Activated CD8-positive, alpha-beta T cell treated with anti-CD3 and anti-CD28 coated beads, Interleukin-2, amount 10 ng/mL, durations not matched to agents 7 days and 5 days (primary cell): ENCODE measurements at regions not wholly inside any gene's neighbourhood (a gene's known extent, or its start where the extent isn't known, plus 50 kb on each side); places are given as distances from the start of the nearest gene placed in this dataset.

Source experiments
- ATAC-seq: fragments of 150-1000 bp; cut with Tn5 transposase; one replicate; pipeline ENCODE4 v1.10.0; 2021; ENCODE audit warnings: moderate library complexity
- CTCF ChIA-PET: fragments of 350-600 bp; sonication (Branson Sonifier 250); formaldehyde crosslinking; loops from one replicate; lab custom pipeline; 2021; ENCODE audit warnings: antibody characterized with exemption; lab: Charles Lee
- POLR2A ChIA-PET: fragments of 350-600 bp; sonication (Branson Sonifier 250); formaldehyde crosslinking; loops from one replicate; lab custom pipeline; 2021; ENCODE audit warnings: antibody characterized with exemption; lab: Charles Lee
- DNase-seq: peaks from one replicate; pipeline ENCODE4 v3.0.0-alpha.2; 2020
- H3K27ac Mint-ChIP-seq: one replicate; pipeline ENCODE4 v1.8.0; 2021; ENCODE audit warnings: mild to moderate bottlenecking, mixed read lengths
- H3K27me3 Mint-ChIP-seq: one replicate; pipeline ENCODE4 v1.8.0; 2021; ENCODE audit warnings: low read depth, mixed read lengths
- H3K36me3 Mint-ChIP-seq: one replicate; pipeline ENCODE4 v1.8.0; 2021; ENCODE audit warnings: low read depth, mixed read lengths
- H3K4me1 Mint-ChIP-seq: one replicate; pipeline ENCODE4 v1.8.0; 2021; ENCODE audit warnings: low read depth, mixed read lengths
- H3K4me3 Mint-ChIP-seq: one replicate; pipeline ENCODE4 v1.8.0; 2021; ENCODE audit warnings: mild to moderate bottlenecking, mixed read lengths
- H3K9me3 Mint-ChIP-seq: one replicate; pipeline ENCODE4 v1.8.0; 2022; ENCODE audit warnings: mixed read lengths; ENCODE audit not compliant: insufficient read depth

DNA sequence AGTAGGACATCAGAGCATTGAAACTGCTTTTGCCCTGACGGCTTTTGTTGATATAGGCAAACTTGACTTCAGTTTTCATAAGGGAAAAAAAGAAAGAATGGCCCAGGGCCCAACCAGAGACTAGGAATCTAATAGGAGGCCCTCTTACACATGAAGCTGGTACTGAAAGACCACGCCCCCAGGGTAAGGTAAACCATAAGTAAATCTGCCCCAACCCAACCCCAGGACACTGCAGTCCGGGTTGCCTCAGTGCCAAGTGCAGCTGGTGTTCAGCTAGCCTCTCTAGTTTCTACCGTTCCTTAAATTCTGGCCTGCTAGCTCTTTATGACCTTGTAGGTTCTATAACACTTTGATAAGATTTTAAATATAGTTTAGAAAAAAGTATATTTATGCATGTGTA is 136.7 kb downstream of the AQP9 start:
- ATAC-seq, result no peak
- Mint-ChIP-seq H3K36me3 (peaks cover 9% of the 10 kb centered on the region), H3K9me3 (peaks cover 18% of the 10 kb centered on the region), H3K4me1 (peaks cover 5% of the 10 kb centered on the region), H3K27ac (no peak overlapping the region), H3K4me3 (no peak overlapping the region), H3K27me3 (peaks cover 17% of the 10 kb centered on the region)
- CTCF ChIA-PET, result interaction anchor here (1.1 kb wide), 1 partner anchor 47 kb away, joined by 3 read pairs; no protein-coding TSS in a partner anchor
- POLR2A ChIA-PET, result no interaction called here
- DNase-seq, result no peak

DNA sequence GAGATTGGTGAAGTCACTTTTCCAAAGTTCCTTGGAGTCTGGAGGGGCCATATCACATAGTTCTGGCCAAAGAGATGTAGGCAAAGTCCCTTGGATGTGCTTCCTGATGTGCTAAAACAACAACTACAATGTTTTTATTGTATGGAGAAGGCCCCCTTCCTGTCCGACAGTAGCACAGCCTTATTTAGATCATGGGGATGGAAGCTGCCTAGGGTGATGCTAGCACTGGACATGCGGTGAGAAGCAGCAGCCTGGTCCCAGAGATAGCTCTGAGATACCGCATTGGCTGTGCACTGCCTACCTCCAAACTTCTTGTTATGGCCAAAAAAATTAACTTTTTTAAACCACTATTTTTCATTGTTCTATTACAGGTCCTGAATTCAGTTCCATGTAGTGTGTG is 137.6 kb downstream of the AQP9 start:
- no peak for ATAC-seq
- ChIA-PET POLR2A (no interaction called here), CTCF (no interaction called here)
- peaks cover 6% of the 10 kb centered on the region for H3K36me3 Mint-ChIP-seq
- DNase-seq, result no peak
- peaks cover 14% of the 10 kb centered on the region for H3K9me3 Mint-ChIP-seq
- H3K4me3 Mint-ChIP-seq, result no peak overlapping the region
- H3K27ac Mint-ChIP-seq, result no peak overlapping the region
- peaks cover 22% of the 10 kb centered on the region for H3K27me3 Mint-ChIP-seq
- H3K4me1 Mint-ChIP-seq, result no peaks in the 10 kb centered on the region

DNA sequence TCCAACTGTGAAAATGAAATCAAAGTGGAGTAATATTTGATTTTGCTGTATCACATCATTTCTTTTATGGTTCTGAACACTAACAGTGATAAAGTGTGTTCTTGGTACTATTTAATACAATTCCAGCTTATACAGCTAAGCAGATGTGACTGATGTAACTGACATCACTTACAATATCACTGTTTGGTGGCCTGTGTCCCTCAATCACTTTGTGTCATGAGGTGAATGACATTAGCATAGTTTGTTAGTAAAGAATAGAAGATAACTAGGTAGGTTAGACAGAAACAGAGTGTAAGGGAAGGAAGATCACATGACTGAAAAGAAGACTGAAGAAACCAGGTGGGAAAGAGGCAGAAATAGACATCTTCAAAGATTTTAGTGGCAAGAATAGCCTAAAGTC is 138.7 kb downstream of the AQP9 start:
- POLR2A ChIA-PET, result no interaction called here
- DNase-seq (no peak), ATAC-seq (no peak)
- H3K36me3 Mint-ChIP-seq, result no peaks in the 10 kb centered on the region
- no peak overlapping the region for H3K27ac Mint-ChIP-seq
- CTCF ChIA-PET, result interaction anchor here (1.1 kb wide), 1 partner anchor 10 kb away, joined by 3 read pairs; no protein-coding TSS in a partner anchor
- peaks cover 25% of the 10 kb centered on the region for H3K27me3 Mint-ChIP-seq
- no peaks in the 10 kb centered on the region for H3K4me1 Mint-ChIP-seq
- H3K4me3 Mint-ChIP-seq, result no peak overlapping the region
- H3K9me3 Mint-ChIP-seq, result peaks cover 4% of the 10 kb centered on the region

DNA sequence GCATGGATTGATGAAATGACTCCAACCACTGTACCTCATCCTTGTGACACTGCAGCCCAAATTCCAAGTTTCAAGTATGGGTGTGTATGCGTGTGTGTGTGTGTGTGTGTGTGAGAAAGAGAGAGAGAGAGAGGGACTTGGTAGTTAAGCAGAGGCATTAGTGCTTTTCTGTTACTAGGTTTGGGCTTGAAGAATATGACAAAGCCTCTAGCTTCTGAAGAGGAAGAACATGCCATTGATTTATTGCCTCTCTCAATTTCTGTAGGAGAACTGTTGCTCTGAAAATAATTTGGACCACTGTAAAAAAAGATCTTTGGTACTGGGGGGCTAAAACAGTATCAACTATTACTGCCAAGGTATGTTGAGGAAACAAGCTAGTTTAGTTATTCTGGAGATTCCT is 139.2 kb downstream of the AQP9 start:
- ATAC-seq (no peak), DNase-seq (no peak)
- Mint-ChIP-seq H3K9me3 (peaks cover under 1% of the 10 kb centered on the region), H3K4me1 (no peaks in the 10 kb centered on the region), H3K27me3 (peaks cover 25% of the 10 kb centered on the region), H3K36me3 (no peaks in the 10 kb centered on the region), H3K4me3 (no peak overlapping the region), H3K27ac (no peak overlapping the region)
- ChIA-PET CTCF (interaction anchor here (0.7 to 1.1 kb wide), 2 partner anchors 9 to 417 kb away, joined by 3 read pairs; no protein-coding TSS in a partner anchor), POLR2A (no interaction called here)

DNA sequence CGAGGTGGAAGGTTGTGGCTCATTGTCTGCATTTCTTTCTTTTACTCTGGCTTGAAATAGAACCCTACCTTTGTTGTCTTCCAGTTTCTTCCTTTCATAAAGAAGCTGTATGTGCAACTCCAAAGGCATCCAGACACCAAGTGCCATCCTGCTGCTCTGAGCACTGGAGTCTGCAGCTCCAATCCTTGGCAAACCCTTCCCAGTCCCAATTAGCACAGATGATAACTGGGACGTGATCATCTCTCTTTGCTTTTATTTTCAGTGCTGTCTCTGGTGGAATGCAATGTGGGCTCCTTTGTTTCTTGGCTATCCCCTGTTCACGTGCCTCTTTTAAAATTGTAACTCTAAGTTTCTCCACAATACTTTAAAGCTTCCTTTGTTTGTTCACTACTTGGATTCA is 140.9 kb downstream of the AQP9 start:
- Mint-ChIP-seq H3K36me3 (no peaks in the 10 kb centered on the region), H3K4me1 (no peaks in the 10 kb centered on the region), H3K9me3 (no peaks in the 10 kb centered on the region), H3K27ac (no peak overlapping the region), H3K27me3 (peaks cover 25% of the 10 kb centered on the region), H3K4me3 (no peak overlapping the region)
- ATAC-seq (no peak), DNase-seq (no peak)
- ChIA-PET POLR2A (no interaction called here), CTCF (no interaction called here)

- no peak overlapping the region for H3K4me3 Mint-ChIP-seq
- CTCF ChIA-PET, result no interaction called here
- H3K4me1 Mint-ChIP-seq, result no peaks in the 10 kb centered on the region
- H3K27me3 Mint-ChIP-seq, result peaks cover 25% of the 10 kb centered on the region
- ATAC-seq, result no peak
- H3K9me3 Mint-ChIP-seq, result no peaks in the 10 kb centered on the region
- POLR2A ChIA-PET, result no interaction called here
- H3K27ac Mint-ChIP-seq, result no peak overlapping the region
- H3K36me3 Mint-ChIP-seq, result no peaks in the 10 kb centered on the region
- no peak for DNase-seq
Measured at GRCh38 chr15:58279654-58280053, 141.5 kb downstream of the AQP9 start.

DNA sequence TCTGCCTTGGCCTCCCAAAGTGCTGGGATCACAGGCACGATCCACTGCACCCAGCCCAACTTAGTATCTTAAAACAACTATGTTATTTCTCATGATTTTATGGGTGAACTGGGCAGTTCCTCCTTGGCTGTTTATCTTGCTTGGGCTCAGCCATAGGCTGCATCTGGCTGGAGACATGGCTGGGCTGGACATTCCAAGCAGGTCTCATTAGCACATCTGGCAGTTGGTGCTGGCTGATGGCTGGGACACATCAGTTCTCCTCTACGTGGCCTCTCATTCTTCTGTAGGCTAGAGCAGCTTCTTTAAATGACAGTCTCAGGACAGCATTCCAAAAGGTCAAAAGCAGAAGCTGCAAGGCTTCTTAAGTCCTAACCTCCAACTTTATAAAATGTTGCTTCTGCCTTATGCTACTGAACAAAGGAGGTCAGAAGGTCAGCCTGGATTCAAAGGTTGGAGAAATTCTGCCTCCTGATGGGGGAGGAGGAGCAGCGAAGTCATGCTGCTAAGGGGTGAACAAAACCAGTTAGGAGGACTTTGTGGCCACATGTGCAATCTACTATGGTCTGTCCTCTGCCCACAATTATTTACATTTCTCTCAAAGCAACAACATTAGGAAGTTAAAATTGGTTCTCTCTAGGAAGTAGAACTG is 144.0 kb downstream of the AQP9 start:
- H3K9me3 Mint-ChIP-seq, result no peaks in the 10 kb centered on the region
- POLR2A ChIA-PET, result no interaction called here
- H3K27me3 Mint-ChIP-seq, result peaks cover 23% of the 10 kb centered on the region
- H3K4me3 Mint-ChIP-seq, result no peak overlapping the region
- H3K4me1 Mint-ChIP-seq, result peaks cover 8% of the 10 kb centered on the region
- ATAC-seq, result no peak
- no peaks in the 10 kb centered on the region for H3K36me3 Mint-ChIP-seq
- CTCF ChIA-PET, result interaction anchor here (1.5 kb wide), 1 partner anchor 13 kb away, joined by 3 read pairs; no protein-coding TSS in a partner anchor
- H3K27ac Mint-ChIP-seq, result no peak overlapping the region
- DNase-seq, result no peak

DNA sequence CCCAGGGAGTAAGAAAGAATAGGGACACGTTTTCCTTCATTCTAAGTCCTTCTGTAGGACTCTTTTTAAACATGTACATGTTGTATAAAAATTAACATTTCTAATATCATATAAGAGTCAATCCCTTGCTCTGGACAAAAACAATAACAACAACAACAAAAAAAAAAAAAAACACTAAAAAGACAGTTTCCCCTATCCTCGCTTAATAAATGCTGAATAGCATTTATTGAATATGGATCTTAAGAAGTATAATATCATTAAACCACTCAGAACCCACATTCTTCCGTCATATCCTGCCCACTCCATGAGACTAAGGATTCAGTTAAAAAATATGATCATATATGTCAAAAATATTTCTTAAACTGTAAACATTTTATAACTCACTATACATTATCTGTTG is 145.1 kb downstream of the AQP9 start:
- H3K27me3 Mint-ChIP-seq, result peaks cover 20% of the 10 kb centered on the region
- H3K4me1 Mint-ChIP-seq, result peaks cover 8% of the 10 kb centered on the region
- H3K4me3 Mint-ChIP-seq, result no peak overlapping the region
- ATAC-seq, result no peak
- no peak for DNase-seq
- ChIA-PET POLR2A (no interaction called here), CTCF (no interaction called here)
- no peaks in the 10 kb centered on the region for H3K9me3 Mint-ChIP-seq
- no peaks in the 10 kb centered on the region for H3K36me3 Mint-ChIP-seq
- no peak overlapping the region for H3K27ac Mint-ChIP-seq

DNA sequence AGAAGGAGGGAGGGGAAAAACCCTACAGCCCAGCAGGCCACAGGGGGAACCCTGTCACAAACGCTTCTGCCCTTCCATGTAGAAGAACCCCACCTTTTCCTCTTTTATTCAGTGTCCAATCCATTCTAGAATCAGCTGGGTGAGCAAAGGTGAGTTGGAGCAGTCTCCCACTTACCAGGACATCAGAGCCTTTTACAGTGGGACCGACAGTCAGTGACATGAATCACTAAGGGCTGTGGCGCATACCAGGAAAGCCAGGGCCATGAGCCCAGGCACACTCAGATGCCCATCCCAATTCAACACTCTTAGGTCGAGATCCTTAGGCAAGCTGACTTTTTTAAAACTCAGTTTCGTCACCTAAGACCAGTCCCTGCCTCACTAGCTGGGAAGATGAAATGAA is 146.1 kb downstream of the AQP9 start:
- POLR2A ChIA-PET, result no interaction called here
- DNase-seq (no peak), ATAC-seq (no peak)
- Mint-ChIP-seq H3K36me3 (no peaks in the 10 kb centered on the region), H3K27ac (no peak overlapping the region), H3K9me3 (no peaks in the 10 kb centered on the region), H3K4me3 (no peak overlapping the region), H3K4me1 (peaks cover 8% of the 10 kb centered on the region), H3K27me3 (peaks cover 12% of the 10 kb centered on the region)
- CTCF ChIA-PET, result interaction anchor here (1.2 kb wide), 1 partner anchor 15 kb away, joined by 4 read pairs; no protein-coding TSS in a partner anchor

- CTCF ChIA-PET, result interaction anchor here (1.2 to 1.4 kb wide), 2 partner anchors 16 to 46 kb away, joined by 3 to 4 read pairs; no protein-coding TSS in a partner anchor
- ATAC-seq, result no peak
- POLR2A ChIA-PET, result interaction anchor here (0.6 kb wide), 2 partner anchors 166 to 377 kb away, joined by 3 read pairs; no protein-coding TSS in a partner anchor
- Mint-ChIP-seq H3K4me1 (peaks cover 8% of the 10 kb centered on the region), H3K27me3 (peaks cover 6% of the 10 kb centered on the region), H3K36me3 (no peaks in the 10 kb centered on the region), H3K27ac (no peak overlapping the region), H3K4me3 (no peak overlapping the region), H3K9me3 (no peaks in the 10 kb centered on the region)
- no peak for DNase-seq
Measured at GRCh38 chr15:58285212-58285920, 146.4 kb upstream of the LIPC start.

- H3K27me3 Mint-ChIP-seq, result peaks cover 4% of the 10 kb centered on the region
- no peak overlapping the region for H3K27ac Mint-ChIP-seq
- DNase-seq (no peak), ATAC-seq (no peak)
- ChIA-PET POLR2A (no interaction called here), CTCF (interaction anchor here (1.4 kb wide), 1 partner anchor 46 kb away, joined by 3 read pairs; no protein-coding TSS in a partner anchor)
- H3K9me3 Mint-ChIP-seq, result no peaks in the 10 kb centered on the region
- H3K36me3 Mint-ChIP-seq, result no peaks in the 10 kb centered on the region
- no peak overlapping the region for H3K4me3 Mint-ChIP-seq
- H3K4me1 Mint-ChIP-seq, result peaks cover 13% of the 10 kb centered on the region
Measured at GRCh38 chr15:58285921-58286278, 145.9 kb upstream of the LIPC start.

DNA sequence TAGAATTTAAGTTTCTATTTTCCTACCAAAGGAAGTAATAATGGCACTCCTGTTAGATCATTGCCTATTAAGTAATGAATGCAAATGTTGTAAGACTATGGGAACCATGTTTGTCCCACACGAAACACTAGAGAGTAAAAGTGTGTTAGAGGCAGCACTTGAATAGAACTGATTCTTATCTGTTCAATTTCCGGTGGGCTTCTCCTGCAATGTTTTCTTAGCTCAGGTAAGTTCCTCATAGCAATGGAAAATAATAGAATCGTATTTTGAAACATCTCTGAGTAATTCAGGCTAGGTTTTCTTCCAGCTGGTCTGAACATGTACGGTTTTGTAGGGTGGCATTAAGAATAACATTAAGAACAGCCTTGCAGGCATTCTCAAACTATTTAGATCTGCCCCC is 145.3 kb upstream of the LIPC start:
- ATAC-seq, result no peak
- Mint-ChIP-seq H3K9me3 (no peaks in the 10 kb centered on the region), H3K4me1 (peaks cover 14% of the 10 kb centered on the region), H3K36me3 (no peaks in the 10 kb centered on the region), H3K27me3 (peaks cover under 1% of the 10 kb centered on the region), H3K4me3 (no peak overlapping the region), H3K27ac (no peak overlapping the region)
- no peak for DNase-seq
- ChIA-PET CTCF (interaction anchor here (0.9 kb wide), 1 partner anchor 9 kb away, joined by 3 read pairs; no protein-coding TSS in a partner anchor), POLR2A (interaction anchor here (0.6 kb wide), 1 partner anchor 91 kb away, joined by 3 read pairs; no protein-coding TSS in a partner anchor)
